ENCODE measurements at regions not wholly inside any gene's neighbourhood (a gene's known extent, or its start where the extent isn't known, plus 50 kb on each side); places are given as distances from the start of the nearest gene placed in this dataset.
"Not testable (repeated sequence)": the region's sequence is repeated elsewhere in the genome, so short reads cannot be mapped to it uniquely, and the experiment has no call there.

DNA sequence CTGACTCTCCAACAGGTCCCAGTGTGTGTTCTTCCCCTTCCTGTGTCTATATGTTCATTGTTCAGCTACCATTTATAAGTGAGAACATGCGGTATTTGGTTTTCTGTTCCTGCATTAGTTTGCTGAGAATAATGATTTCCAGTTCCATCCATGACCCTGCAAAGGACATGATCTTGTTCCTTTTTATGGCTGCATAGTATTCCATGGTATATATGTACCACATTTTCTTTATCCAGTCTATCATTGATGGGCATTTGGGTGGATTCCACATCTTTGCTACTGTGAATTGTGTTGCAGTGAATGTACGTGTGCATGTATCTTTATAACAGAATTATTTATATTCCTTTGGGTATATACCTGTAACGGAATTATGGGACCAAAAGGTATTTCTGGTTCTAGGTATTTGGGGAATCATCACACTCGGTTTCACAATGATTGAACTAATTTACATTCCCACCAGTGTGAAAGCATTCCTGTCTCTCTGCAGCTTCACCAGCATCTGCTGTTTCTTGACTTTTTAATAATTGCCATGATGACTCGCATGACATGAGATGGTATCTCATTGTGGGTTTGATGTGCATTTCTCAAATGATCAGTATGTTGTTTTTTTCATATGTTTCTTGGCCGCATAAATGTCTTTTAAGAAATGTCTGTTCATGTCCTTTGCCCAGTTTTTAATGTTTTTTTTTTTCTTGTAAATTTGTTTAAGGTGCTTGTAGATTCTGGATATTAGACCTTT, 60.2 kb downstream of the LSMEM1 start:
- H3K27ac ChIP-seq, result no peak overlapping the region

DNA sequence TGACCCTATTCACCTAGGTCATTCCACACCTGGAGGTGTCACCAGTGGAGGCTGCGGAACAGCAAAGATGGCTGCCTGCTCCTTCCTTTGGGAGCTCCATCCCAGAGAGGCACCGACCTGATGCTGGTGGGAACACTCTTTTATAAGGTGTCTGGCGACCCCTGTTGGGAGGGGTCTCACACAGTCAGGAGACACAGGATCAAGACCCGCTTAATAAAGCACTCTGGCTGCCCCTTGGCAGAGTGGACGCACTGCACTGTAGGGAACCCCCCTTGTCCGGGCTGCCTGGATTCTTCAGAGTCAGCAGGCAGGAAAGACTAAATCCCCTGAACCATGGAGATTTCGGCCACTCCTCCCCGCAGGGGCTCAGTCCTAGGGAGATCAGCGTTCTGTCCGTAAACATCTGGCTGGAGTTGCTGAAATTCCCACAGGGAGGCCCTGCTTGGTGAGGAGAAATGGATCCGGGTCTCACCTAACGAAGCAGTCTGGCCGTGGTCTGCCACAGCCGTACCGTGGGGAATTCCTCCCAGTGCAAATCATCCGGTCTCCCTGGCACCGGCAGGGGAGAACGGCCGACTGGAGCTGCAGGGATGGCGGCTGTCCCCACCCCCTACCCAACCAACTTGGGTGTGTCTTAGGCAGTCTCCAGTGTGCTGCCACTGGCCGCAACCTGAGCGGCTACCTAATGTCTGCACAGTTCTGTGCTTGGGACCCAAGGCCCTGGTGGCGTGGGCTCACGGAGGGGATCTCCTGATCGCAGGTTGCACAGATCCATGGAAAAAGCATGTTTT, 66.1 kb downstream of the LSMEM1 start:
- H3K4me3 ChIP-seq, result no peak overlapping the region

More for the DNA sequence above, 60.2 kb downstream of the LSMEM1 start:
- H3K4me3 ChIP-seq, result no peak overlapping the region

DNA sequence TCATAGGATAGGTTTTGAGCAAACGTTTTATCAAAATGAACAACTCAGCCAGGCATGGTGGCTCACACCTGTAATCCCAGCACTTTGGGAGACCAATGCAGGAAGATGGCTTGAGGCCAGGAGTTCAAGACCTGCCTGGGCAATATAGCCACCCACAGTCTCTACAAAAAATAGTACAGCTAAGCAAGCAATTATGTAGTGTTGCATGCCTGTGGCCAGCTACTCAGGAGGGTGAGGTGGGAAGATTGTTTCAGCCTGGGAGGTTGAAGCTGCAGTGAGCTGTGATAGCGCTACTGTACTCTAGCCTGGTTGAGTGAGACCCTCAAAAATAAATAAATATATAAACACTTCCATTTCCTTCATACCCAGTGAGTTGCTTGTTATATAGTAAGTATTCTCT, 67.1 kb downstream of the LSMEM1 start:
- Histone ChIP-seq H3K4me3 (no peak overlapping the region), H3K27ac (no peak overlapping the region)

More for the DNA sequence above, 66.1 kb downstream of the LSMEM1 start:
- no peak overlapping the region for H3K27ac ChIP-seq

DNA sequence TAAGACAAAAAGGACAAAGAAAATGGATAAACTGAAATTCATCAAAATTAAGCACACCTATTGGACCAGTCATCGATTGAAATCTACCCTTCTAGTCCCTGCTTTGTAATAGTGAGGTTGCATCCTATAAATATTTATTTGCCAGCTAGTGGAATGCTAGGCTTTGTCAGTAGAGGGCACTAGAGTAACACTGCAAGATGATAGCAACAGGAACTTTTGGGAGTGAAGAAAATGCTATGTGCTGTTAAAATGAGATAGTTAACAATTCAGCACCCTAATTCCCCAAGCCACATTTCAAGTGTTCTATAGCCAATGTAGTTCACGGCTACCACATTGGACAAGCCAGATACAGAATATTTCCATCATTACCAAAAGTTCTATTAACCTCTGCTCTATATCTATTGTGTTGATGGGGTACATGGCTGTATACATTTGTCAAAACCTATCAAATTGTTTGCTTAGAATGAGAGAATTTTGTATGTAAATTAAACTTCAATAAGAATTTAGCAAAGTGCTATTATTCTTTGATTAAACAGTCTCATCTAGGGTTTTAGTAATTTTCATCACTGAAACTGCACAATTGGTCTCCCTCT, 69.8 kb downstream of the LSMEM1 start:
- H3K27ac ChIP-seq, result no peak overlapping the region
- H3K4me3 ChIP-seq, result no peak overlapping the region

DNA sequence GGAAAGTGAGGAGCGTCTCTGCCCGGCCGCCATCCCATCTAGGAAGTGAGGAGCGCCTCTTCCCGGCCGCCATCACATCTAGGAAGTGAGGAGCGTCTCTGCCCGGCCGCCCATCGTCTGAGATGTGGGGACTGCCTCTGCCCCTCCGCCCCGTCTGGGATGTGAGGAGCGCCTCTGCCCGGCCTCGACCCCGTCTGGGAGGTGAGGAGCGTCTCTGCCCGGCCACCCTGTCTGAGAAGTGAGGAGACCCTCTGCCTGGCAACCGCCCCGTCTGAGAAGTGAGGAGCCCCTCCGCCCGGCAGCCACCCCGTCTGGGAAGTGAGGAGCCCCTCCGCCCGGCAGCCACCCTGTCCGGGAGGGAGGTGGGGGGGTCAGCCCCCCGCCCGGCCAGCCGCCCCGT, 70.7 kb downstream of the LSMEM1 start:
- not testable (repeated sequence) for H3K4me3 ChIP-seq, H3K27ac ChIP-seq

DNA sequence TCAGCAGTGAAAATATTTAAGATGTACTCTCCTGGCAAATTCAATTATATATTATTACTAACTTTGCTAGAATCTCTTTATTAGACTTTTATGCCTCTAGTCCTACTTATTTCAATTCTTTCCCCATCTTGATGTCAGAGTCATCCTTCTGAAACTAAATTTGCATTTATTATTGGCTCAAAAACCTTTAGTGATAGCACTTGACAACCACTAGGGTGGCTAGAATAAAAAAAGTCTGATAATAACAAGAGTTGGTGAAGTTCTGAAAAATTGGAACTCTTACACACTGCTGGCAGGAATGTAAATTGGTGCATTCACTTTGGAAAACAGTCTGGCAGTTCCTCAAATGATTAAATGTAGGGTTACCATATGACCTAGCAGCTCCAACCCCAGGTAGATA, 73.8 kb downstream of the LSMEM1 start:
- Histone ChIP-seq H3K4me3 (no peak overlapping the region), H3K27ac (no peak overlapping the region)

DNA sequence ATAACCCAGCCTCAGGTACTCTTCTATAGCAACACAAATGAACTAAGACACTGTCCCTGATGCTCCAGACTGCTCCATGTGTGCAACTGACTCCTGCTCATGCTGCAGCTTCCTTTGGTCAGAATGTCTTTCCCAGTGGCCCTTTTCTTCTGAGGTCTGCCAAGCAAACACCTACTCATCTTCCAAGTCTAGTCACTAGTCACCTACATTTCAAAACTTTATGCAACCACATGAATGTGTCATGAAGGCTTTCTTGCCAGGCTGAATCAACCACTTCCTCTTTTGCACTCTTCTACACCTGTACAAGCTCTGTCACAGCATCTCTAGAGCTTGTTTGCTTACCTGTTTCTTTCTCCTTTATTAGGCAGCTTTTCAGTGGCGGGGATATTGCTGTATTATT, 75.8 kb downstream of the LSMEM1 start:
- no peak overlapping the region for H3K27ac ChIP-seq
- H3K4me3 ChIP-seq, result no peak overlapping the region

DNA sequence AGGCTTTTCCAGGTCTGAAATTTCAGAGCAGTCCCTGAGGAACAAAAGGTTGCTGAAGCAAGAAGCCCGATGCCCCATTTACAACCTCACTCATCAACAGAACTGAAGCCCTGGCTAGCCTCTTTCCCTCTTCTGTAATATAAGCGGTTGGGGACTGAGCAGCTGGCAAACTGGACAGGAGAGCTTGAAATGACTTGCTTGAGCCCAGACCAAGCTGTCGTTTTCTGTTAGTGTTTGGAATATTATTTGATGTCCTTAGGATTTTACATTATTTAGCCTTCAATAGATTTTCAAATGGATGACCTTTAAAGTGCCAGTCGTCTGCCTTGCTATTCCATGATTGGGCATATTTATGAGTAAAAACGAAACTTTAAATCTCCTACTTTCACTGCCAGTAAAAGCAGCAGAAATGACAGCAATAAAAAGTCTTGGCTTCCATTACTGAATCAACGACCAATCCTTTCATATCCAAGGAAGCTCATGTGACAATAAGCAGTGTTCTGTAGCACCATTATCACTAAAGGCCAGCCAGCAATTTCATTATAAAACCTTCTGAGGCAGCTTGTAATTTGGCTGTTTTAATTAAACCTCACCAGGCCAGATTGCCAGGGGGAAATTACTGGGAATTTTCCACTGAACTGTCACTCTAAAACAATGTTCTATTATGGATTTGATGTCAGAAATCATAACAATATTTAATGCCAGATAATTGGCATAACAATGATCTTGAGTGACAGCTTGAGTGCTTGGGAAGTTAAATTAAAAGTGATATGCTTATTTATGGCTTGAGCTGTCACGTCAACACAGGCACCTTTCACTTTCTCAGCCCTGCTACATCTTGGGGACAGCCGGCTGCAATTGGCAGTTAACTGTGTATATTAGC, 85.9 kb downstream of the LSMEM1 start:
- no peak overlapping the region for H3K27ac ChIP-seq
- no peak overlapping the region for H3K4me3 ChIP-seq

DNA sequence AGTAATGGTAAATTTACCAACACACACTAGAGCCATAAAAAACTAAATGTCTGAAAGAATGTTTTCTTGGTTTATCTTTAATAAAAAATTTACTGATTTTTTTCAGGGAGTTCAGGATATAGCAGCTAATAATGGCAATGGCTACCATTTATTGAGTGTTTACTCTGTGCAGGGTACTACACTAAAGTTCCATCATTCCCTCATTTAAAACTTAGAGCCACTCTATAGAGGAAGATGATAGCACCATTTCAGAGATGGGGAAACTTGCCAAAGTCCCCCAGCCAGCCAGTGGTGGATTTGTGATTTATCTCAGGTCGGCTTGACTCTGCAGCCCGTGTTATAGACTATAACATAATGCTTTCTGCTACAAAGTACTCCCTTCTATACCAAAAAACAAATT, 86.6 kb downstream of the LSMEM1 start:
- Histone ChIP-seq H3K4me3 (no peak overlapping the region), H3K27ac (no peak overlapping the region)

DNA sequence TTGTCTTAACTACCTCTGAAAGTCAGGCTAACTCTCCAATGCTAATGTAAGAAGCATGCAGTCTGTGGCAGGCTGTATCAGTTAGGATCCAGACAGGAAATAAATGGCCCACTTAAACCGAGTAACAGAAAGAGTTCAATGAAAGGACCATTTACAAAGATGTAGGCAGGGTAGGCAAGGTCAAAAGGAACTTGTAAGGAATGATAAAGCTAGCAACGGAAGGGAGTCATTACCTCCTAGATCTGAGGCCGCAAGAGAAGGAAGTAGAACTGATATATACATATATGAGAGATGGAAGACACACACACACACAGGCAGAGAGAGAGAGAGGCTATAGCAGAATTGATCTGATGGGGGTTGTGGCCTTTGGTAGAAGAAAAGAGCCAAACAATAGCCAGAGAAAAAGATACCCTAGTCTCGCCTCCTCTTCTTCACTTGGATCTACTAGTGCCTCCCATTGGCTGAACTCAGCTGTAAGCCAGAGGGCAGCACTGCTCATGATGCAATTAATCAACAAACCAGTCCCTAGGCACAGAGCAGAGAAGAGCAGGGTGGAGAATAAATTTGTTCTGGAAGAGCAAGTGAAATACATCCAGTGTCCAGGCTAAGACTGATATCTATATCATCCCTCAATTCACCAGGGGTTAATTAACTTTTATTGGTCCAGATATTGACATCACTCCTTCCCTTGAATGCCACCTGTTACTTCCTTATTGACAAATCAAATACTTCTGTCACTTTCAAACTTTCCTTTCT, 91.2 kb downstream of the LSMEM1 start:
- H3K4me3 ChIP-seq, result no peak overlapping the region
- no peak overlapping the region for H3K27ac ChIP-seq

DNA sequence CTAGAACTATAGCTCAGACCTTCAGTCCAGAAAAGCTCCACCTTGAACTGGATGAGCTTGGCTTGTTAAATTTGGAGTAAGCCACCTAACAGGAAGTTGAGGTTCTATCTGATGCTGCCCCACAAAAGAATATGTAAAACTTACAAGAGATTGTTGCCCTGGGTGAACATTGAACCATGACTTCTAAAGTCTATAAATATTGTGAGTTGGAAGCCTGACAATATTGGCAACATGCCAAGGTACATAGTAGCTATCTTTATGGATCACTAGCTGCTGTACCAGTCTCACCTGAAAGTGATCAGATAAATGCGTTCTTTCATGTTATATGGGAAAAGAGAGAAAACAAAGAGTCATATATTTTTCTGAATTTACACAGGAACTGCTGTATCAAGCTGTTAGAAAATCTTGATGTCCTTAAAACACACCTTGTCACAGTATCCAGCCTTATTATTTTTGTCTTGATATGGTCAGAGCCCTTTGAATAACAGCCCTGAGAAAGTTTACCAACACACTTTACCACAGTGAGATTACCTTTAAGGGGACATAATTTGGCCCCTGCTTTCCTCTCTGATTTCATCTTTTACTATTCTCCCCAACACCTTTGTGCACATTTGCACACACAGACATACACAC, 92.0 kb downstream of the LSMEM1 start:
- no peak overlapping the region for H3K4me3 ChIP-seq
- peak overlapping the region in 1 of 21 experiments; percentile 9 for H3K27ac ChIP-seq

DNA sequence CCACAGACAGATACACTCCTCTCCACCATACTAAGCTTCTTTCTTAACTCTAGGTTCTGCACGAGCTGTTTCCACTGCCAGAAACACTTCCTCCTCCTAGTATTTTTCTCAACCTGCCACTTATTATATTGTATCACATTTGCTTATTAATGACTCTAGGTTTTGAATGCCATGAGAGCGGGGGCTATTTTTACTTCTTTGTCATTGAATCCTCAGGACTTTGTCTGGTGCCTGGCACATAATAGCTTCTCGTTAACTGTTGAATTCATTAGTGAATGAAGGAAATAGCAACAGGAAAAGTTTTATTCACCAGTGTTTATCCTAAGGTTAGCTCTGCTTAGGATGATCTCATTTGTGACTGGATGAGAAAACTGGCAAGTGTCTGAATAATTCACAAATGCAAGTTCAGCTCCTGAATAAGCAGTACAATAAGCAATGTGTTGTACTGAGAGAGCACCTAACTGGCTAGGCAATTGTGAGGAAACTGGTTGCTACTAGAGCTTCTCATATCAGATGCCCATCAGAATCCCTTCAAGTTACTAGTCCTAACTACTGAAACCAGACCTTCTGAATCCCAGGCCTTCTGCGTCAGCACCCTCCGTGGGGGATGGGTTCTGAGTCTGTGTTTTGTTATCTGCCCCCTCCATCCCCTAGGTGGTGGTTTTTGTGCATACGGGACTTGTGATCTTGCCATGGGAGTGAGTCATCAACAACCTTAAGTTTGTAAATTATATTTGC, 92.7 kb downstream of the LSMEM1 start:
- Histone ChIP-seq H3K4me3 (no peak overlapping the region), H3K27ac (peak overlapping the region in 1 of 21 experiments; percentile 9)

DNA sequence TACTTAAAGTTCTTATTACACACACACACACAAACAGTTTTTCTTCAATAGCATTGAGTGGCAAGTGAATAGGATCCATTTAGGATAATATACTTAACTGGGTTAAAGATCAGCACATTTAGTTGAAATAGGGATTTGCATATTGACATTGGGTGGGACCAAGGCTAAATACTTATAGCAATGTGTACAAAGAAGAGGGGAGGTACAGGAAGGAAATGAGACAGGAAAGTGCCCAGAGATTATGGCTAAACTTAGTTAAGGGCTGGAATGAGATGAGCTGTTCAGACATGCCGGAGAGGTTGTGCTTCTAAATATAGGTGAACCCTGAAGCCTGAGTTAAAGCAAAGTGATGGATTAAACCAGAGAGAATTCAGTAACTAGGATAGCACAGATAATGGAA, 95.1 kb downstream of the LSMEM1 start:
- Histone ChIP-seq H3K4me3 (no peak overlapping the region), H3K27ac (no peak overlapping the region)

DNA sequence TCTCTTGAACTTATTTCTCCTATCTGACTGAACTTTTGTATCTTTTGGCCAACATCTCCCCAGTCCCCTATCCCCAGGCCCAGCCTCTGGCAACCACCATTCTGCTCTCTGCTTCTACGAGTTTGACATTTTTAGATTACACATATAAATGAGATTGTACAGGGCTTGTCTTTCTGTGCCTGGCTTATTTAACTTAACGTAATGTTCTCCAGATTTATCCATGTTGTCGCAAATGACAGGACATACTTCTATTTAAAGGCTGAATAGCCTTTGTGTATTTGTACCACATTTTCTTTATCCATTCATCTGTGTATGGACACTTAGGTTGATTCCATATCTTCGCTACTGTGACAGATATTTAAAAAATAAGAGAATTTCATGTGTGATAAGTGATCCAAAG, 98.6 kb downstream of the LSMEM1 start:
- Histone ChIP-seq H3K4me3 (no peak overlapping the region), H3K27ac (no peak overlapping the region)

DNA sequence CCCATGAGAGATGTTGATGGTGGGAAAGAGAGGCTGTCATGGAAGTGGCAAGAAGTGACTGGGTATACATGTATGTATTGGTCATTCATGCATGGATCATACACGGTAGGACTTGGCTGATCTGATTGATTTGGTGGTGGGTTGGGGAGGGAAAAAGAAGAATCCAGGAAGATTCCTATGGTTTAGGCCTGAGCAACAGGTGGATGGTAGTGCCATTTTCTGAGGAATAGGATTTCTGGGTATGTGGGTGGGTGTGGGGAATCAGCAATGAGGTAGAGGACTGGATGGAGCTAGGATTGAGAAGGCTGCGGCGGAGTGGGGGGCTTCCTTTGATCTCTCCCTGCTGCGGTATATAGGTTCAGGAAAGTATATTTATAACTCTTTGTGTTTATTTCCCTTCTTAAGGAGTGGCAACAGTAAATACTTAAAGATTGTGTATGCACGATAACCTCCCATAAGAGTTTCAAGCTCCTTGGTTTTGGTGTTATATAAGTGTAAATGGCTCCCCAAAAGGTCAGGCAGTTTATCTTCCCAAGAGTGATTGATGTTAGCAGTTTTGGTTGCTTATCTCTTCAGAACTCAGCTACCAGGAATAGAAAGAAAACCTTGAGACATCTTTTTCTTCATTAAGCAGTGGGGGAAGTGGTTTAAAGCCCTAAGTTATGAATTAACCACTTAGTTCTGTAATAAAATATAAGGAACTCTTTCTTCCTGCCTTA, 100.1 kb downstream of the LSMEM1 start:
- Histone ChIP-seq H3K27ac (no peak overlapping the region), H3K4me3 (no peak overlapping the region)

DNA sequence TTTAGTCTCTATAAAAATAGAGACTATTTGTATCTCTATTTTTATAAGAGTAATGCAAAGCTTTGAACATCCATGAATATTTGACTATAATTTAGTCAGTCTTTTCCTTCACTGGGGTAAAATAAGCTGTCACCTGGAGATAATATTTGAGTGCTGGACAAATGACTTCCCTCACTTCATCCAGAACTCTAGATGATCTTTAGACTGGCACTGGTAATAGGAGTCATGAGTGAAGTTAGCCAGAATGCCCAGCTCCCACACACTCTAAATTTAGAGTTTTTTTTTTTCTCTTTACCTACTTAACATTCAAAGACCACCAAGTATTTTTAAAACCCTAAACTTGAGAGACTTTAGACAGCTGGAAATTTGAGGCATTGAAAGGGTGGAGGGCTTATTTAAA, 100.7 kb downstream of the LSMEM1 start:
- H3K4me3 ChIP-seq, result no peak overlapping the region
- H3K27ac ChIP-seq, result no peak overlapping the region

DNA sequence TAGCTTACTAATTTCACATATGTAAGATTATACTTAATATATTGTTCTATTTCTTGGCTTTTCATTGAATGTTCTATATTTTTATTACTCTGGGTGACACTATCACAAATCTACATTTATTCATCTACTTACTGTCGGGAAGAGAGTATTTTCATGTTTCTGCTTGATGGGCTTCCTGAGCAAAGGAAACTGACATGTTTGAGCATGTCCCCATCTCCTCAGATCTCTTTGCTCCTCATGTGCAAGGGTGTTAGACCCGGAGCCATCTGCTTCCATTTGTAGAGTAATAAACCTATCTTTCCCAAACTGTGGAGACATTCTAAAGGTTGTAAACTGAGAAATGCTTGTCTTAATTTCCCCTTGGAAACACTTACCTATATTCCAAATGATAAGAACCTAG, 103.5 kb downstream of the LSMEM1 start:
- H3K27ac ChIP-seq, result no peak overlapping the region
- H3K4me3 ChIP-seq, result no peak overlapping the region

DNA sequence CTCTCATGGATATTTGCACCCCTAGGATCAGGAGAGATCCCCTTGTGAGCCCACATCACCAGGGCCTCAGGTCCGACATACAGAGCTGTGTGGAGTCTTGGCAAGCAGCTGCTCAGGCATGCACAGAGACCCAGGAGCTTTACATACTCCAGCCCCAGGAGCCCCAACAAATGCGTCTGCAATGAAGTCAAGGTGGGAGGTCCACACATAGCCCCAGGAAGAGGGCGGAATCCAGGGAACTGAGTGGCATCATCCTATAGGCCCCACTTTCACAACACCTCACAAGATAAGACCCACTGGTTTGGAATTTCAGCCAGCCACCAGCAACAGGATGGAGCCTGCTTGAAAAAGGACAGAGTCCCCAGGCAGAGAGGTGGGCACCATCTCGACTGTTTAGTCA, 106.7 kb downstream of the LSMEM1 start:
- Histone ChIP-seq H3K4me3 (no peak overlapping the region), H3K27ac (no peak overlapping the region)

All from skin epidermis (tissue), 12 donors.